Activated CD4-positive, alpha-beta T cell treated with anti-CD3 and anti-CD28 coated beads, Interleukin-2, amount 10 ng/mL, durations not matched to agents 24 days and 14 days (primary cell): ENCODE measurements at regions not wholly inside any gene's neighbourhood (a gene's known extent, or its start where the extent isn't known, plus 50 kb on each side); places are given as distances from the start of the nearest gene placed in this dataset.
"Not testable (repeated sequence)": the region's sequence is repeated elsewhere in the genome, so short reads cannot be mapped to it uniquely, and the experiment has no call there.

ENCODE experiments used
- DNase-seq: peaks from one replicate; pipeline ENCODE4 v3.0.0; 2022
- H3K27ac Mint-ChIP-seq: one replicate; pipeline ENCODE4 v1.8.0; 2022; ENCODE audit warnings: mild to moderate bottlenecking, mixed read lengths
- H3K27me3 Mint-ChIP-seq: one replicate; pipeline ENCODE4 v1.8.0; 2022; ENCODE audit warnings: mixed read lengths
- H3K36me3 Mint-ChIP-seq: one replicate; pipeline ENCODE4 v1.8.0; 2022; ENCODE audit warnings: low read depth, mild to moderate bottlenecking, mixed read lengths
- H3K4me1 Mint-ChIP-seq: one replicate; pipeline ENCODE4 v1.8.0; 2021; ENCODE audit warnings: mixed read lengths
- H3K4me3 Mint-ChIP-seq: one replicate; pipeline ENCODE4 v1.8.0; 2022; ENCODE audit warnings: mild to moderate bottlenecking, moderate library complexity, mixed read lengths
- H3K9me3 Mint-ChIP-seq: one replicate; pipeline ENCODE4 v1.8.0; 2021; ENCODE audit warnings: mixed read lengths
- intact Hi-C: fragments of 100-400 bp; cut with micrococcal nuclease; formaldehyde crosslinking; loops from one replicate; pipeline ENCODE4 v1.15.1; 2023

- peaks cover 2% of the 10 kb centered on the region for H3K27me3 Mint-ChIP-seq
- no peaks in the 10 kb centered on the region for H3K4me1 Mint-ChIP-seq
- H3K9me3 Mint-ChIP-seq = peaks cover 16% of the 10 kb centered on the region
- intact Hi-C loops = no loop called here
- no peak overlapping the region for H3K4me3 Mint-ChIP-seq
- no peak for DNase-seq
- H3K36me3 Mint-ChIP-seq = no peaks in the 10 kb centered on the region
- no peak overlapping the region for H3K27ac Mint-ChIP-seq
Measured at GRCh38 chr17:77028900-77029299, 111.9 kb upstream of the SEC14L1 start.

- no peak overlapping the region for H3K27ac Mint-ChIP-seq
- H3K9me3 Mint-ChIP-seq = peaks cover 10% of the 10 kb centered on the region
- H3K4me1 Mint-ChIP-seq = no peaks in the 10 kb centered on the region
- H3K27me3 Mint-ChIP-seq = peaks cover 19% of the 10 kb centered on the region
- no peaks in the 10 kb centered on the region for H3K36me3 Mint-ChIP-seq
- intact Hi-C loops = no loop called here
- no peak for DNase-seq
- H3K4me3 Mint-ChIP-seq = no peak overlapping the region
Measured at GRCh38 chr17:77032929-77033328, 107.8 kb upstream of the SEC14L1 start.

DNA sequence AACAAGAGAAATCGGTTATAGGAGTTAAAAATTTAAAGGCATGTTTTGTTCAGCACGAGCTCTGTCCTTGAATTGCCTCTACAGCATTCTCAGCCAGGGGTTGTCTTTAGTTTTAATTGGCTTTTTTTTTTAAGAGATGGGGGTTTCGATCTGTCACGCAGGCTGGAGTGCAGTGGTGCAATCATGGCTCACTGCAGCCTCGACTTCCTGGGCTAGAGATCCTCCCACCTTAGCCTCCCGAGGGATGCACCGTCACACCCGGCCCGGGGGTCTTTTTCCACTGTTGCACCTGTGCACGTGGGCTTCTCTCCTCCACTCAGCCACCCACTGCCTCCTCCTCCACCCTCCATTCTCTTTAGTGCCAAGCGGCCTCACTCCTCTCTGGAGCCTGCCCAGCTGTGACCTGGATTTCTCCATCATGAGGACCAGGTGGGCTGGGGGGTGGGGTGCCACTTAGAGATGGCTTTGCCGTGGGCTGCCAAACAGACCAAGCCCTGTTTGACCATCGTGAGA lies 106.8 kb upstream of the SEC14L1 start:
- peaks cover 10% of the 10 kb centered on the region for H3K9me3 Mint-ChIP-seq
- H3K27ac Mint-ChIP-seq = no peak overlapping the region
- H3K4me1 Mint-ChIP-seq = no peaks in the 10 kb centered on the region
- H3K4me3 Mint-ChIP-seq = no peak overlapping the region
- intact Hi-C loops = no loop called here
- peaks cover 20% of the 10 kb centered on the region for H3K27me3 Mint-ChIP-seq
- no peaks in the 10 kb centered on the region for H3K36me3 Mint-ChIP-seq
- DNase-seq = no peak

- Mint-ChIP-seq H3K4me1 (no peaks in the 10 kb centered on the region), H3K27me3 (peaks cover 20% of the 10 kb centered on the region), H3K36me3 (no peaks in the 10 kb centered on the region), H3K4me3 (no peak overlapping the region), H3K9me3 (peaks cover 10% of the 10 kb centered on the region), H3K27ac (no peak overlapping the region)
- intact Hi-C loops = no loop called here
- no peak for DNase-seq
Measured at GRCh38 chr17:77034677-77035424, 105.9 kb upstream of the SEC14L1 start.

DNA sequence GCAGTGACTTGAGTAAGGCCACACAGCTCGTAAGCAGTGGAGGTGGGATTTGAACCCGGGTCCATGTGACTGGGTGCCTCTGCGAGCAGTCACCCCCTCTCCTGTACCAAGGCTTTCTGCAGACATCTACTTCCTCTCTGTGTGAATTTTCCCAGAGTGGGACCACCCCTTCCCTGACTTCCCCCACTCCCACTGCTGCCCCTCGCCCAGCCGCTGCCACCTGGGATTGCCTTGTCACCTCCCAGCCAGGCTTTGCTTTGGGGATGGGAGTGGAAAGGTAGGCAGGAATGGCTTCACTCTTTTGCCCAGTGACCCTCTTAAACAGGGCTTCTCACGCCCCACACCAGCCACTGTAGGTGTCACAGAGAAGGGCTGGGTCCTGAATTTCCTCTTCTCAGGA lies 105.2 kb upstream of the SEC14L1 start:
- no peak for DNase-seq

GRCh38 chr17:77036136-77036840 lies 104.5 kb upstream of the SEC14L1 start:
- peaks cover 7% of the 10 kb centered on the region for H3K9me3 Mint-ChIP-seq
- no peak overlapping the region for H3K27ac Mint-ChIP-seq

More for the DNA sequence above, 105.2 kb upstream of the SEC14L1 start:
- peaks cover 10% of the 10 kb centered on the region for H3K9me3 Mint-ChIP-seq
- intact Hi-C loops = no loop called here
- H3K4me3 Mint-ChIP-seq = no peak overlapping the region
- no peaks in the 10 kb centered on the region for H3K36me3 Mint-ChIP-seq
- no peaks in the 10 kb centered on the region for H3K4me1 Mint-ChIP-seq
- peaks cover 20% of the 10 kb centered on the region for H3K27me3 Mint-ChIP-seq
- no peak overlapping the region for H3K27ac Mint-ChIP-seq

GRCh38 chr17:77036841-77037381 lies 103.9 kb upstream of the SEC14L1 start:
- H3K27ac Mint-ChIP-seq = no peak overlapping the region
- peaks cover 2% of the 10 kb centered on the region for H3K9me3 Mint-ChIP-seq
- H3K27me3 Mint-ChIP-seq = peaks cover 20% of the 10 kb centered on the region
- intact Hi-C loops = no loop called here
- H3K4me3 Mint-ChIP-seq = no peak overlapping the region
- DNase-seq = no peak
- H3K36me3 Mint-ChIP-seq = no peaks in the 10 kb centered on the region
- H3K4me1 Mint-ChIP-seq = no peaks in the 10 kb centered on the region

More at GRCh38 chr17:77036136-77036840, 104.5 kb upstream of the SEC14L1 start:
- intact Hi-C loops = no loop called here
- H3K36me3 Mint-ChIP-seq = no peaks in the 10 kb centered on the region
- no peaks in the 10 kb centered on the region for H3K4me1 Mint-ChIP-seq
- H3K27me3 Mint-ChIP-seq = peaks cover 20% of the 10 kb centered on the region
- no peak overlapping the region for H3K4me3 Mint-ChIP-seq
- no peak for DNase-seq

GRCh38 chr17:77037943-77038342 lies 102.8 kb upstream of the SEC14L1 start:
- intact Hi-C loops = no loop called here
- Mint-ChIP-seq H3K9me3 (no peaks in the 10 kb centered on the region), H3K27me3 (peaks cover 20% of the 10 kb centered on the region), H3K4me3 (no peak overlapping the region), H3K36me3 (no peaks in the 10 kb centered on the region), H3K4me1 (no peaks in the 10 kb centered on the region), H3K27ac (no peak overlapping the region)
- DNase-seq = no peak

GRCh38 chr17:77038884-77039555 lies 101.7 kb upstream of the SEC14L1 start:
- intact Hi-C loops = no loop called here
- peaks cover 22% of the 10 kb centered on the region for H3K27me3 Mint-ChIP-seq
- no peak overlapping the region for H3K4me3 Mint-ChIP-seq
- H3K27ac Mint-ChIP-seq = no peak overlapping the region
- H3K36me3 Mint-ChIP-seq = no peaks in the 10 kb centered on the region
- DNase-seq = no peak
- H3K4me1 Mint-ChIP-seq = no peaks in the 10 kb centered on the region
- no peaks in the 10 kb centered on the region for H3K9me3 Mint-ChIP-seq

GRCh38 chr17:77042476-77043231 lies 98.1 kb upstream of the SEC14L1 start:
- no peaks in the 10 kb centered on the region for H3K9me3 Mint-ChIP-seq
- peaks cover 10% of the 10 kb centered on the region for H3K27me3 Mint-ChIP-seq
- no peak overlapping the region for H3K4me3 Mint-ChIP-seq
- intact Hi-C loops = no loop called here
- no peak for DNase-seq
- no peak overlapping the region for H3K27ac Mint-ChIP-seq
- H3K36me3 Mint-ChIP-seq = no peaks in the 10 kb centered on the region
- no peaks in the 10 kb centered on the region for H3K4me1 Mint-ChIP-seq

- peaks cover 8% of the 10 kb centered on the region for H3K27me3 Mint-ChIP-seq
- H3K36me3 Mint-ChIP-seq = no peaks in the 10 kb centered on the region
- no peaks in the 10 kb centered on the region for H3K9me3 Mint-ChIP-seq
- DNase-seq = no peak
- no peaks in the 10 kb centered on the region for H3K4me1 Mint-ChIP-seq
- H3K27ac Mint-ChIP-seq = no peak overlapping the region
- intact Hi-C loops = no loop called here
- H3K4me3 Mint-ChIP-seq = no peak overlapping the region
Measured at GRCh38 chr17:77045441-77046041, 95.2 kb upstream of the SEC14L1 start.

DNA sequence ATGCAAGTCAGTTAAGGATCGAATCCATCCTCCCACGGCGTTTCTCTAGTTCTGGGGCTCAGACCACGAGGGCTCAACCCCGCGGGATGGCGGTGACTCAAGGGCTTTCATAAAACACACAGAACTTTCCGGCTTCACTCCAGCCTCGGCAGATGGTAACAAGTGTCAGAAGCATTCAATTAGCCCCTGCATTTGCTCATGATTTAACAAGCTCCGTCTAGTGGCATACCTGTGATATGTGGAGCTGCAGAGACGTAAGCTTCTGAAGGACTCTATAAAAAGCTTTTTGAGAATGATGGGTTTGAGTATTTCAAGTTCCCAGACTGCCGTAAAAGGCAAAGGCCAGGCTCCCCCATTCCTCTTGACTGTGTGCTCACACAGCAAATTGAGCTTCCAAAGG lies 91.3 kb upstream of the SEC14L1 start:
- Mint-ChIP-seq H3K4me1 (no peaks in the 10 kb centered on the region), H3K4me3 (no peak overlapping the region), H3K27ac (no peak overlapping the region), H3K36me3 (no peaks in the 10 kb centered on the region), H3K9me3 (no peaks in the 10 kb centered on the region), H3K27me3 (peaks cover 5% of the 10 kb centered on the region)
- intact Hi-C loops = no loop called here
- no peak for DNase-seq

- DNase-seq, H3K9me3 Mint-ChIP-seq, H3K4me3 Mint-ChIP-seq, H3K27me3 Mint-ChIP-seq, intact Hi-C loops, H3K4me1 Mint-ChIP-seq, H3K27ac Mint-ChIP-seq, H3K36me3 Mint-ChIP-seq: not testable (repeated sequence)
Measured at GRCh38 chr17:77050901-77051300, 89.9 kb upstream of the SEC14L1 start.
